BE2C (cell line): ENCODE measurements at regions not wholly inside any gene's neighbourhood (a gene's known extent, or its start where the extent isn't known, plus 50 kb on each side); places are given as distances from the start of the nearest gene placed in this dataset.

ENCODE experiments used
- DNase-seq: peaks from one replicate; pipeline ENCODE4 v3.0.0-alpha.2; 2020
- H3K27me3 ChIP-seq: fragments of 250-450 bp; sonication (Bioruptor Pico); 2 replicates; pipeline ENCODE4 v1.5.1; 2020; ENCODE audit warnings: mild to moderate bottlenecking
- H3K36me3 ChIP-seq: fragments of 250-450 bp; sonication (Bioruptor Pico); 2 replicates; pipeline ENCODE4 v1.5.1; 2020; ENCODE audit warnings: mild to moderate bottlenecking
- H3K4me1 ChIP-seq: fragments of 250-450 bp; sonication (Bioruptor Pico); 2 replicates; pipeline ENCODE4 v1.5.1; 2020
- H3K4me3 ChIP-seq: 2 replicates; pipeline ENCODE4 v1.5.1; 2011; ENCODE audit warnings: low read depth, low read length
- H3K9me3 ChIP-seq: fragments of 250-450 bp; sonication (Bioruptor Pico); 2 replicates; pipeline ENCODE4 v1.5.1; 2020
- CTCF ChIP-seq: IDR thresholded peaks from 2 replicates; pipeline ENCODE4 v1.5.1; 2012; ENCODE audit warnings: mild to moderate bottlenecking, low read depth, low read length

- Histone ChIP-seq H3K4me1 (no peaks in the 10 kb centered on the region), H3K9me3 (no peaks in the 10 kb centered on the region), H3K4me3 (no peak overlapping the region), H3K36me3 (no peaks in the 10 kb centered on the region), H3K27me3 (no peaks in the 10 kb centered on the region)
- TF ChIP-seq CTCF: no peak
- no peak for DNase-seq
Observed at GRCh38 chr3:99470841-99471240, 167.6 kb upstream of the COL8A1 start.

- DNase-seq: no peak
- H3K9me3 ChIP-seq: no peaks in the 10 kb centered on the region
Observed at GRCh38 chr3:99468918-99469317, 169.5 kb upstream of the COL8A1 start.

GRCh38 chr3:99467420-99467819, 171.0 kb upstream of the COL8A1 start:
- H3K4me3 ChIP-seq: no peak overlapping the region
- H3K4me1 ChIP-seq: no peaks in the 10 kb centered on the region
- H3K36me3 ChIP-seq: no peaks in the 10 kb centered on the region
- H3K9me3 ChIP-seq: no peaks in the 10 kb centered on the region
- no peaks in the 10 kb centered on the region for H3K27me3 ChIP-seq
- TF ChIP-seq CTCF: no peak
- DNase-seq: no peak

More at GRCh38 chr3:99468918-99469317, 169.5 kb upstream of the COL8A1 start:
- Histone ChIP-seq H3K4me3 (no peak overlapping the region), H3K4me1 (no peaks in the 10 kb centered on the region), H3K27me3 (no peaks in the 10 kb centered on the region), H3K36me3 (no peaks in the 10 kb centered on the region)
- TF ChIP-seq CTCF: no peak

- H3K9me3 ChIP-seq: no peaks in the 10 kb centered on the region
- no peak for TF ChIP-seq CTCF
- H3K4me3 ChIP-seq: no peak overlapping the region
- DNase-seq: no peak
- no peaks in the 10 kb centered on the region for H3K27me3 ChIP-seq
- no peaks in the 10 kb centered on the region for H3K36me3 ChIP-seq
- no peaks in the 10 kb centered on the region for H3K4me1 ChIP-seq
Observed at GRCh38 chr3:99466331-99466730, 172.1 kb upstream of the COL8A1 start.

GRCh38 chr3:99458013-99458412, 180.4 kb upstream of the COL8A1 start:
- Histone ChIP-seq H3K27me3 (no peaks in the 10 kb centered on the region), H3K9me3 (no peaks in the 10 kb centered on the region), H3K4me3 (no peak overlapping the region), H3K36me3 (no peaks in the 10 kb centered on the region), H3K4me1 (no peaks in the 10 kb centered on the region)
- no peak for DNase-seq
- TF ChIP-seq CTCF: no peak

GRCh38 chr3:99442599-99442998, 195.8 kb upstream of the COL8A1 start:
- no peak for TF ChIP-seq CTCF
- no peak for DNase-seq
- H3K4me3 ChIP-seq: no peak overlapping the region
- no peaks in the 10 kb centered on the region for H3K4me1 ChIP-seq
- no peaks in the 10 kb centered on the region for H3K36me3 ChIP-seq
- H3K9me3 ChIP-seq: no peaks in the 10 kb centered on the region
- no peaks in the 10 kb centered on the region for H3K27me3 ChIP-seq
